GM23338 (cell line): ENCODE measurements at regions not wholly inside any gene's neighbourhood (a gene's known extent, or its start where the extent isn't known, plus 50 kb on each side); places are given as distances from the start of the nearest gene placed in this dataset.

ENCODE experiments used
- ATAC-seq: fragments of 200-7000 bp; cut with Tn5 transposase; 3 replicates; pipeline ENCODE4 v1.9.1; 2020
- DNase-seq: peaks from one replicate; pipeline ENCODE4 v3.0.0-alpha.2; 2015; ENCODE audit warnings: low spot score
- H2AFZ ChIP-seq: fragments of 200-600 bp; sonication (generic); 2 replicates; pipeline ENCODE4 v1.8.0; 2016; ENCODE audit warnings: antibody characterized with exemption, mild to moderate bottlenecking, moderate library complexity
- H3F3A ChIP-seq: fragments of 200-600 bp; sonication (generic); replicated peaks from 2 replicates; pipeline ENCODE4 v1.8.0; 2017; ENCODE audit warnings: antibody characterized with exemption, mixed run types, low read depth
- H3K27ac ChIP-seq: fragments of 200-600 bp; sonication (generic); 2 replicates; pipeline ENCODE4 v1.6.1; 2016; ENCODE audit warnings: low read depth
- H3K27me3 ChIP-seq: fragments of 200-600 bp; sonication (generic); 2 replicates; pipeline ENCODE4 v1.8.0; 2016; ENCODE audit warnings: mild to moderate bottlenecking, mixed run types, moderate library complexity; ENCODE audit not compliant: insufficient read depth
- H3K36me3 ChIP-seq: fragments of 200-600 bp; sonication (generic); 2 replicates; pipeline ENCODE4 v1.8.0; 2016; ENCODE audit warnings: mild to moderate bottlenecking; ENCODE audit not compliant: insufficient read depth
- H3K4me1 ChIP-seq: fragments of 200-600 bp; sonication (generic); 2 replicates; pipeline ENCODE4 v1.8.0; 2016; ENCODE audit warnings: mild to moderate bottlenecking, moderate library complexity; ENCODE audit not compliant: insufficient read depth
- H3K4me2 ChIP-seq: fragments of 200-600 bp; sonication (generic); 2 replicates; pipeline ENCODE4 v1.7.1; 2017; ENCODE audit warnings: mixed run types
- H3K4me3 ChIP-seq: fragments of 200-600 bp; sonication (generic); 2 replicates; pipeline ENCODE4 v1.6.1; 2016; ENCODE audit warnings: mixed run types
- H3K79me2 ChIP-seq: fragments of 200-600 bp; sonication (generic); replicated peaks from 2 replicates; pipeline ENCODE4 v1.8.0; 2017; ENCODE audit warnings: mild to moderate bottlenecking; ENCODE audit not compliant: insufficient read depth
- H3K9me2 ChIP-seq: fragments of 200-600 bp; sonication (generic); 2 replicates; pipeline ENCODE4 v1.8.0; 2017; ENCODE audit not compliant: insufficient read depth
- H4K20me1 ChIP-seq: fragments of 200-600 bp; sonication (generic); replicated peaks from 2 replicates; pipeline ENCODE4 v1.8.0; 2017; ENCODE audit warnings: mild to moderate bottlenecking; ENCODE audit not compliant: insufficient read depth
- H3K27ac Mint-ChIP-seq: 2 replicates; pipeline ENCODE4 v1.8.0; 2020; ENCODE audit warnings: inconsistent platforms, mild to moderate bottlenecking, moderate library complexity, mixed read lengths
- H3K27me3 Mint-ChIP-seq: 3 replicates; pipeline ENCODE4 v1.8.0; 2022; ENCODE audit warnings: low read depth, mild to moderate bottlenecking, moderate library complexity, mixed read lengths, inconsistent platforms; ENCODE audit not compliant: insufficient read depth, poor library complexity
- H3K36me3 Mint-ChIP-seq: 3 replicates; pipeline ENCODE4 v1.8.0; 2021; ENCODE audit warnings: low read depth, mild to moderate bottlenecking, inconsistent platforms, moderate library complexity, mixed read lengths
- H3K4me1 Mint-ChIP-seq: 3 replicates; pipeline ENCODE4 v1.8.0; 2020; ENCODE audit warnings: mild to moderate bottlenecking, inconsistent platforms, mixed read lengths
- H3K4me3 Mint-ChIP-seq: 3 replicates; pipeline ENCODE4 v1.8.0; 2021; ENCODE audit warnings: moderate library complexity, mild to moderate bottlenecking, inconsistent platforms, mixed read lengths
- H3K9me3 Mint-ChIP-seq: 3 replicates; pipeline ENCODE4 v1.8.0; 2020; ENCODE audit warnings: moderate library complexity, mild to moderate bottlenecking, inconsistent platforms, mixed read lengths
- CREB1 ChIP-seq: fragments of 250-450 bp; sonication (Bioruptor Pico); IDR thresholded peaks from 2 replicates; pipeline ENCODE4 v1.5.0; 2020; ENCODE audit warnings: low read depth, mild to moderate bottlenecking, moderate library complexity
- EZH2 ChIP-seq: fragments of 200-600 bp; sonication (generic); IDR thresholded peaks from one replicate; pipeline ENCODE4 v1.8.0; 2017; ENCODE audit warnings: antibody characterized with exemption, mild to moderate bottlenecking, low read depth; ENCODE audit not compliant: unreplicated experiment
- EZH2phosphoT487 ChIP-seq: fragments of 200-600 bp; sonication (generic); IDR thresholded peaks from one replicate; pipeline ENCODE4 v1.8.1; 2018; ENCODE audit warnings: antibody characterized with exemption; ENCODE audit not compliant: unreplicated experiment
- JUNB ChIP-seq: IDR thresholded peaks from one replicate; pipeline ENCODE4 v1.6.1; 2016; ENCODE audit warnings: antibody characterized with exemption; ENCODE audit not compliant: unreplicated experiment
- NANOG ChIP-seq: IDR thresholded peaks from 2 replicates; pipeline ENCODE4 v1.6.1; 2016; ENCODE audit warnings: antibody characterized with exemption, borderline replicate concordance
- POLR2AphosphoS5 ChIP-seq: IDR thresholded peaks from 2 replicates; pipeline ENCODE4 v1.6.1; 2016; ENCODE audit warnings: antibody characterized with exemption, low read depth
- STAT1 ChIP-seq: IDR thresholded peaks from one replicate; pipeline ENCODE4 v1.6.1; 2016; ENCODE audit warnings: antibody characterized with exemption; ENCODE audit not compliant: unreplicated experiment
- ZNF114 ChIP-seq: fragments of 250-450 bp; sonication (Bioruptor Pico); IDR thresholded peaks from 2 replicates; pipeline ENCODE4 v1.5.0; 2020; ENCODE audit warnings: mild to moderate bottlenecking, moderate library complexity
- ZNF331 ChIP-seq: fragments of 250-450 bp; sonication (Bioruptor Pico); IDR thresholded peaks from 2 replicates; pipeline ENCODE4 v1.5.0; 2020; ENCODE audit warnings: low read depth, mild to moderate bottlenecking, moderate library complexity
- TF ChIP-seq, protein P1 (sequence below): IDR thresholded peaks from one replicate; pipeline ENCODE4 v1.6.1; 2018; ENCODE audit warnings: antibody characterized with exemption; ENCODE audit not compliant: unreplicated experiment
- TF ChIP-seq, protein P2 (sequence below), 2 experiments: fragments of 200-600 bp in 1 of 2; sonication (generic) in 1 of 2; conservative IDR thresholded peaks; 2 replicates each; pipeline versions ENCODE4 v1.5.1 to v1.6.1; 2016 to 2017; ENCODE audit warnings: antibody characterized with exemption in 2 of 2, low read depth in 2 of 2, mild to moderate bottlenecking in 2 of 2, moderate library complexity in 1 of 2
- TF ChIP-seq, protein P3 (sequence below): IDR thresholded peaks from 2 replicates; pipeline ENCODE4 v1.6.1; 2016; ENCODE audit warnings: antibody characterized with exemption
- TF ChIP-seq, protein P4 (sequence below): fragments of 250-450 bp; sonication (Bioruptor Pico); IDR thresholded peaks from 2 replicates; pipeline ENCODE4 v1.5.0; 2020; ENCODE audit warnings: mild to moderate bottlenecking, moderate library complexity

DNA sequence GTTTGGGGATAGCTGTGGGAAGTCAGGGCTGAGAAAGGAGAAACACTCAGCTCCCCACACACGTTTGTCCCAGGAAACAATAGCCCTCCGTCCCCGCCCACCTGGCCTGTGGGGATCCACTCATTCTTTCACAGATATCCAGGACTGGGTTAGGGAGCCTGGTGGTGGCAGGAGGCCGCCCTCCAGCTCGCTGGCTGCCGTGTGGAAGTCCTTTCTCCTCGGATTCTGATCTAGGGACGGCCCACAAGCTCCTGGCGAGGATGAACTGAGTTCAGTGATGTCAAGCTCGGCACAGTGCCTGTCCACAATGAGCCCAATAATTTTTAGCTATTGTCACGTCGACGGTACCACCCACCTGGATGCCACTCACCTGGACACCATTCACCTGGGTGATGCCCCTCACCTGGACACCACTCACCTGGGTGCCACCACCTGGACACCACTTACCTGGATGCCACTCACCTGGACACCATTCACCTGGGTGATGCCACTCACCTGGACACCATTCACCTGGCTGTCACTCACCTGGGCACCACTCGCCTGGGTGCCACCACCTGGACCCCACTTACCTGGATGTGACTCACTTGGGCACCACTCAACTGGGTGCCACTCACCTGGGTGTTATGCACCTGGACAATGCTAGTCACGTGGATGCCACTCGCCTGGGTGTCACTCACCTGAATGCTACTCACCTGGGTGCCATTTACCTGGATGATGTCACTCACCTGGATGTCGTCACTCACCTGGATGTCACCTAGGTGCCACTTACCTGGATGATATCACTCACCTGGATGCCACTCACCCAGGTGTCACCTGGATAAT, 172.5 kb upstream of the FOXF1 start:
- H3K27me3 ChIP-seq, result no peaks in the 10 kb centered on the region
- Mint-ChIP-seq H3K9me3 (no peaks in the 10 kb centered on the region), H3K36me3 (no peaks in the 10 kb centered on the region), H3K4me1 (peaks cover 24% of the 10 kb centered on the region), H3K27ac (no peak overlapping the region), H3K4me3 (no peak overlapping the region), H3K27me3 (peaks cover 25% of the 10 kb centered on the region)
- DNase-seq, result no peak
- no peaks in the 10 kb centered on the region for H4K20me1 ChIP-seq
- no peak overlapping the region for H3K4me3 ChIP-seq
- no peak overlapping the region for H2AFZ ChIP-seq
- no peaks in the 10 kb centered on the region for H3K9me2 ChIP-seq
- no peaks in the 10 kb centered on the region for H3K36me3 ChIP-seq
- H3K4me1 ChIP-seq, result no peaks in the 10 kb centered on the region
- H3F3A ChIP-seq, result 0 out of 2 replicates have a peak, but pooled peaks cover 2% of the 10 kb centered on the region
- no peak overlapping the region for H3K4me2 ChIP-seq
- H3K79me2 ChIP-seq, result no peaks in the 10 kb centered on the region
- no peak overlapping the region for H3K27ac ChIP-seq
- no peak for ATAC-seq
- TF ChIP-seq, protein P1, sequence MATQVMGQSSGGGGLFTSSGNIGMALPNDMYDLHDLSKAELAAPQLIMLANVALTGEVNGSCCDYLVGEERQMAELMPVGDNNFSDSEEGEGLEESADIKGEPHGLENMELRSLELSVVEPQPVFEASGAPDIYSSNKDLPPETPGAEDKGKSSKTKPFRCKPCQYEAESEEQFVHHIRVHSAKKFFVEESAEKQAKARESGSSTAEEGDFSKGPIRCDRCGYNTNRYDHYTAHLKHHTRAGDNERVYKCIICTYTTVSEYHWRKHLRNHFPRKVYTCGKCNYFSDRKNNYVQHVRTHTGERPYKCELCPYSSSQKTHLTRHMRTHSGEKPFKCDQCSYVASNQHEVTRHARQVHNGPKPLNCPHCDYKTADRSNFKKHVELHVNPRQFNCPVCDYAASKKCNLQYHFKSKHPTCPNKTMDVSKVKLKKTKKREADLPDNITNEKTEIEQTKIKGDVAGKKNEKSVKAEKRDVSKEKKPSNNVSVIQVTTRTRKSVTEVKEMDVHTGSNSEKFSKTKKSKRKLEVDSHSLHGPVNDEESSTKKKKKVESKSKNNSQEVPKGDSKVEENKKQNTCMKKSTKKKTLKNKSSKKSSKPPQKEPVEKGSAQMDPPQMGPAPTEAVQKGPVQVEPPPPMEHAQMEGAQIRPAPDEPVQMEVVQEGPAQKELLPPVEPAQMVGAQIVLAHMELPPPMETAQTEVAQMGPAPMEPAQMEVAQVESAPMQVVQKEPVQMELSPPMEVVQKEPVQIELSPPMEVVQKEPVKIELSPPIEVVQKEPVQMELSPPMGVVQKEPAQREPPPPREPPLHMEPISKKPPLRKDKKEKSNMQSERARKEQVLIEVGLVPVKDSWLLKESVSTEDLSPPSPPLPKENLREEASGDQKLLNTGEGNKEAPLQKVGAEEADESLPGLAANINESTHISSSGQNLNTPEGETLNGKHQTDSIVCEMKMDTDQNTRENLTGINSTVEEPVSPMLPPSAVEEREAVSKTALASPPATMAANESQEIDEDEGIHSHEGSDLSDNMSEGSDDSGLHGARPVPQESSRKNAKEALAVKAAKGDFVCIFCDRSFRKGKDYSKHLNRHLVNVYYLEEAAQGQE, result no peak
- TF ChIP-seq CREB1 (CRISPR knock-in tag) (no peak), STAT1 (no peak), JUNB (no peak), ZNF114 (CRISPR knock-in tag) (no peak), EZH2phosphoT487 (no peak), POLR2AphosphoS5 (no peak), NANOG (no peak), ZNF331 (CRISPR knock-in tag) (no peak), EZH2 (no peak)
- TF ChIP-seq, protein P2, sequence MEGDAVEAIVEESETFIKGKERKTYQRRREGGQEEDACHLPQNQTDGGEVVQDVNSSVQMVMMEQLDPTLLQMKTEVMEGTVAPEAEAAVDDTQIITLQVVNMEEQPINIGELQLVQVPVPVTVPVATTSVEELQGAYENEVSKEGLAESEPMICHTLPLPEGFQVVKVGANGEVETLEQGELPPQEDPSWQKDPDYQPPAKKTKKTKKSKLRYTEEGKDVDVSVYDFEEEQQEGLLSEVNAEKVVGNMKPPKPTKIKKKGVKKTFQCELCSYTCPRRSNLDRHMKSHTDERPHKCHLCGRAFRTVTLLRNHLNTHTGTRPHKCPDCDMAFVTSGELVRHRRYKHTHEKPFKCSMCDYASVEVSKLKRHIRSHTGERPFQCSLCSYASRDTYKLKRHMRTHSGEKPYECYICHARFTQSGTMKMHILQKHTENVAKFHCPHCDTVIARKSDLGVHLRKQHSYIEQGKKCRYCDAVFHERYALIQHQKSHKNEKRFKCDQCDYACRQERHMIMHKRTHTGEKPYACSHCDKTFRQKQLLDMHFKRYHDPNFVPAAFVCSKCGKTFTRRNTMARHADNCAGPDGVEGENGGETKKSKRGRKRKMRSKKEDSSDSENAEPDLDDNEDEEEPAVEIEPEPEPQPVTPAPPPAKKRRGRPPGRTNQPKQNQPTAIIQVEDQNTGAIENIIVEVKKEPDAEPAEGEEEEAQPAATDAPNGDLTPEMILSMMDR (conservative IDR thresholded peaks at IDR 0.05; ENCODE audit: low read depth in 2 of 2), result no peak
- TF ChIP-seq, protein P3, sequence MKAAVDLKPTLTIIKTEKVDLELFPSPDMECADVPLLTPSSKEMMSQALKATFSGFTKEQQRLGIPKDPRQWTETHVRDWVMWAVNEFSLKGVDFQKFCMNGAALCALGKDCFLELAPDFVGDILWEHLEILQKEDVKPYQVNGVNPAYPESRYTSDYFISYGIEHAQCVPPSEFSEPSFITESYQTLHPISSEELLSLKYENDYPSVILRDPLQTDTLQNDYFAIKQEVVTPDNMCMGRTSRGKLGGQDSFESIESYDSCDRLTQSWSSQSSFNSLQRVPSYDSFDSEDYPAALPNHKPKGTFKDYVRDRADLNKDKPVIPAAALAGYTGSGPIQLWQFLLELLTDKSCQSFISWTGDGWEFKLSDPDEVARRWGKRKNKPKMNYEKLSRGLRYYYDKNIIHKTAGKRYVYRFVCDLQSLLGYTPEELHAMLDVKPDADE, result no peak
- TF ChIP-seq, protein P4, sequence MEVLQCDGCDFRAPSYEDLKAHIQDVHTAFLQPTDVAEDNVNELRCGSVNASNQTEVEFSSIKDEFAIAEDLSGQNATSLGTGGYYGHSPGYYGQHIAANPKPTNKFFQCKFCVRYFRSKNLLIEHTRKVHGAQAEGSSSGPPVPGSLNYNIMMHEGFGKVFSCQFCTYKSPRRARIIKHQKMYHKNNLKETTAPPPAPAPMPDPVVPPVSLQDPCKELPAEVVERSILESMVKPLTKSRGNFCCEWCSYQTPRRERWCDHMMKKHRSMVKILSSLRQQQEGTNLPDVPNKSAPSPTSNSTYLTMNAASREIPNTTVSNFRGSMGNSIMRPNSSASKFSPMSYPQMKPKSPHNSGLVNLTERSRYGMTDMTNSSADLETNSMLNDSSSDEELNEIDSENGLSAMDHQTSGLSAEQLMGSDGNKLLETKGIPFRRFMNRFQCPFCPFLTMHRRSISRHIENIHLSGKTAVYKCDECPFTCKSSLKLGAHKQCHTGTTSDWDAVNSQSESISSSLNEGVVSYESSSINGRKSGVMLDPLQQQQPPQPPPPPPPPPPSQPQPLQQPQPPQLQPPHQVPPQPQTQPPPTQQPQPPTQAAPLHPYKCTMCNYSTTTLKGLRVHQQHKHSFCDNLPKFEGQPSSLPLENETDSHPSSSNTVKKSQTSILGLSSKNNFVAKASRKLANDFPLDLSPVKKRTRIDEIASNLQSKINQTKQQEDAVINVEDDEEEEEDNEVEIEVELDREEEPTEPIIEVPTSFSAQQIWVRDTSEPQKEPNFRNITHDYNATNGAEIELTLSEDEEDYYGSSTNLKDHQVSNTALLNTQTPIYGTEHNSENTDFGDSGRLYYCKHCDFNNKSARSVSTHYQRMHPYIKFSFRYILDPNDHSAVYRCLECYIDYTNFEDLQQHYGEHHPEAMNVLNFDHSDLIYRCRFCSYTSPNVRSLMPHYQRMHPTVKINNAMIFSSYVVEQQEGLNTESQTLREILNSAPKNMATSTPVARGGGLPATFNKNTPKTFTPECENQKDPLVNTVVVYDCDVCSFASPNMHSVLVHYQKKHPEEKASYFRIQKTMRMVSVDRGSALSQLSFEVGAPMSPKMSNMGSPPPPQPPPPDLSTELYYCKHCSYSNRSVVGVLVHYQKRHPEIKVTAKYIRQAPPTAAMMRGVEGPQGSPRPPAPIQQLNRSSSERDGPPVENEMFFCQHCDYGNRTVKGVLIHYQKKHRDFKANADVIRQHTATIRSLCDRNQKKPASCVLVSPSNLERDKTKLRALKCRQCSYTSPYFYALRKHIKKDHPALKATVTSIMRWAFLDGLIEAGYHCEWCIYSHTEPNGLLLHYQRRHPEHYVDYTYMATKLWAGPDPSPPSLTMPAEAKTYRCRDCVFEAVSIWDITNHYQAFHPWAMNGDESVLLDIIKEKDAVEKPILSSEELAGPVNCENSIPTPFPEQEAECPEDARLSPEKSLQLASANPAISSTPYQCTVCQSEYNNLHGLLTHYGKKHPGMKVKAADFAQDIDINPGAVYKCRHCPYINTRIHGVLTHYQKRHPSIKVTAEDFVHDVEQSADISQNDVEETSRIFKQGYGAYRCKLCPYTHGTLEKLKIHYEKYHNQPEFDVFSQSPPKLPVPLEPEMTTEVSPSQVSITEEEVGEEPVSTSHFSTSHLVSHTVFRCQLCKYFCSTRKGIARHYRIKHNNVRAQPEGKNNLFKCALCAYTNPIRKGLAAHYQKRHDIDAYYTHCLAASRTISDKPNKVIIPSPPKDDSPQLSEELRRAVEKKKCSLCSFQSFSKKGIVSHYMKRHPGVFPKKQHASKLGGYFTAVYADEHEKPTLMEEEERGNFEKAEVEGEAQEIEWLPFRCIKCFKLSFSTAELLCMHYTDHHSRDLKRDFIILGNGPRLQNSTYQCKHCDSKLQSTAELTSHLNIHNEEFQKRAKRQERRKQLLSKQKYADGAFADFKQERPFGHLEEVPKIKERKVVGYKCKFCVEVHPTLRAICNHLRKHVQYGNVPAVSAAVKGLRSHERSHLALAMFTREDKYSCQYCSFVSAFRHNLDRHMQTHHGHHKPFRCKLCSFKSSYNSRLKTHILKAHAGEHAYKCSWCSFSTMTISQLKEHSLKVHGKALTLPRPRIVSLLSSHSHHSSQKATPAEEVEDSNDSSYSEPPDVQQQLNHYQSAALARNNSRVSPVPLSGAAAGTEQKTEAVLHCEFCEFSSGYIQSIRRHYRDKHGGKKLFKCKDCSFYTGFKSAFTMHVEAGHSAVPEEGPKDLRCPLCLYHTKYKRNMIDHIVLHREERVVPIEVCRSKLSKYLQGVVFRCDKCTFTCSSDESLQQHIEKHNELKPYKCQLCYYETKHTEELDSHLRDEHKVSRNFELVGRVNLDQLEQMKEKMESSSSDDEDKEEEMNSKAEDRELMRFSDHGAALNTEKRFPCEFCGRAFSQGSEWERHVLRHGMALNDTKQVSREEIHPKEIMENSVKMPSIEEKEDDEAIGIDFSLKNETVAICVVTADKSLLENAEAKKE, result no peak
